ENCODE measurements at regions not wholly inside any gene's neighbourhood (a gene's known extent, or its start where the extent isn't known, plus 50 kb on each side); places are given as distances from the start of the nearest gene placed in this dataset.
"Not testable (repeated sequence)": the region's sequence is repeated elsewhere in the genome, so short reads cannot be mapped to it uniquely, and the experiment has no call there.

DNA sequence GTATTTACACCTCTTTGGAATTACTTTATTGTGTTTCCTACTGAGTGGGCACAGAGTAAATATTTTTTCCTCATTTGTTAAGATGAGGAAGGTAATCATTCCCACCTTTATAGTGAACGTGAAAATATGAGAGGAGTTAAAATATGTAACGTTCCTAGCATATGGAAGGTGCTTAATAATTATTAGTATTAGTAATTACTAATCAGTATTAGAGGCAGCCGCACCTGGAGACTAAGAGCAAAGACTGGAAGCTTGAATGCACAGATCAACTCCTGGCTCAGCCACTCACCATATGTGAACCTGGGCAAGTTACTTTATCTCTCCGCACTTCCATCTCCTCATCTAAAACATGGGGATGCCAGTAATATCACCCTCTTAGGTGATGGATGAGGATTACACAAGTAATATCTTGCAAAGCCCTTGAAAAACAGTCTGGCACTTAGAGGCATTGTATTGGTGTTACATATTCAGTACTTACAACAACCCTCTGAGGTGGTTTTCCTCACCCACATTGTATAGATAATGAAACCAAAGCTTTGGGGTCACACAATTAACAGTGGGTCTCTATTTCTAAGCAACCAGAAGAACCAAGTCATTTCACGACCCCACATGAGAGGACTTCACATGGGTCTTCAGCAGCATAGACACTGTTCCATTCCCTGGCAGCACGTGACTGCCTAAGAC, 100.3 kb upstream of the KCTD1 start:
- peak; percentile 71 for DNase-seq

DNA sequence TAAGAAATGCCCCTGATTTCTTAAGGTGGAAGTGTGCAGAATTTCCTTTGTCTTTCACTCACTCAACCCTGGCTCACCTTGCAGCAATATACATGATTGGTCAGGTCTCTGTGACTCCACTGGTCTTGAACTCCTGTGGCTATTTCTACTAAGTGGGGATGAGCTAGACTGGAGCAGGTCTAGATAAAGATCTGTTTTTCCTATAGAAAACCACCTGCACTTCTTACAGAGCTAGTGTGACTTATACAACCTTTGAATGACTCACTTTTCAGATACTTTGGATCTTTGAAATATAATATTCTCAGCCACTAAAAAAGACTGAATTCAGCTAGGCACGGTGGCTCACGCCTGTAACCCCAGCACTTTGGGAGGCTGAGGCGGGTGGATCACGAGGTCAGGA, 98.5 kb upstream of the KCTD1 start:
- DNase-seq: no peak

DNA sequence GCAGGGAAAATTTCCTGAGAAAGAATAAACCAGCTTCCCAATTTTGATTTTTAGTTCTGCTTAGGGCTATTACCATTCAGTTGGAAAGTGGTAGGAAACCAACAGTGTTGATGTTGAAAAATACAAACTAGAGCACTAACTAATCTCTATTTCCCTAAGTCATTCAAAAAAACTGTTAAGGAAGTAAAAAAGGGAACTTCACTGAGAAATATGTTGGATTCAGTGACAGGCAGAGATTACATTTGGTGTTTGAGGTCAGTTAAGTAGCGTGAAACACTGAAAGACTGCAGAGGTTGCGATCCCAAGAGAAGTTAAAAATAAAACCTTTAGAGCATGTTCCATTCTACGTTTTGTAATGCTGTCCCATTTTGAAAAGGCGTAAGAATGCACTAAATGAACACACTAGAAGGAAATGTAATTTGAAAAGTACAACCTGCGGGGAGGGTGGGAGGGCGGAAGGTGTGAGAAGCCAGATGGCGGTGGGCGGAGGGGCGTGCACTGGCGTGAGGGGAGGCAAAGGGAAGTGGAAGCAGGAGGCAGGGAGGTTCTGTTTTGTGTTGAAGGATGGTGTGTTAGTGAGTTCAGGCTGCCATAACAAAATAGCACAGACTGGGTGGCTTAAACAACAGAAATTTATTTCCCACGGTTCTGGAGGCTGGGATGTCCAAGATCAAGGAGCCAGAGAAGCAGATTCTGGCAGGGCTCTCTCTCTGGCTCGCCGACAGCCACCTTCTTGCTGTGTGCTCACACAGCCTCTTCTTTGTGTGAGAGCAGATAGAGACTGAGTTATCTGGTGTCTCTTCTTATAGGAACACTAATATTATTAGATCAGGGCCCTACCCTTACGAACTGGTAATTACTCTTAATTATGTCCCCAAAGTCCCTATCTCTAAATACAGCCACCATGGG, 94.3 kb upstream of the KCTD1 start:
- DNase-seq: no peak

DNA sequence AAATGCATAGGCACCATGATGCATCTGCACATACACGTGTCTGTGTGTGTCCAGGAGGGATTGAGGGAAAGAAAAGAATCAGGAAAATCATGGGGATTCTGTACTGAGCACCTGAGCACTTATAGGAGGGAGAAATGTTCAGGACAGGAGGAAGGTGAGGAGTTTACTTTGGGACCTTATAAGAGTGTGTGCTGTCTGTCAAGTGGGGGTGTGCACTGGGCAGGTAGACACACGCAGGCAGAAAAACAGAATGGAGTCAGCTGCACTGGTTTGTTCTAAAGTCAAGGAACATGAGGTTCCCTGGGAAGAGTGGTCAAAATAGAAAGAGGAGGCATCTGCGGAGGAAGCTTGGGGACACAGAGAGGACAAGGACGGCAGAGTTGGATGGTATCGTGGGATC, 92.2 kb upstream of the KCTD1 start:
- no peak for DNase-seq

DNA sequence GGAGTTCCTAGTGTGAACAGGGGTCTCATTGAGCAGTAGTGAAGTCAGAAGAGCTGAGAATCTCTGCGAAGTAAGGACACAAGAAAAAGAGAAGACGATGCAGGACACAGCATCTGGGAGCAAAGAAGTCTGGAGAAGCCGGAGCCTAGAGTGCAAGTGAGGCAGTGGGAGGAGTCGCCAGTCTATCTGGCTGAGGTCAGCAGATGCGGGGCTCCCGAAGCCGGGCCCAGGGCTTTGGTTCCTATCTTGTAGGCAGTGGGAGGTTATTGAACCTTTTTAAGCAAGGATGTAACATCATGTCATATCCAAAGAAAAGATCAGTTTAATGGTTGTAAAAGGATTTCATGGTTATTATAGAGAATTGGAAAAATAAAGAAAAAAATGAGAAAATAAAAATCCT, 90.8 kb upstream of the KCTD1 start:
- DNase-seq: no peak

DNA sequence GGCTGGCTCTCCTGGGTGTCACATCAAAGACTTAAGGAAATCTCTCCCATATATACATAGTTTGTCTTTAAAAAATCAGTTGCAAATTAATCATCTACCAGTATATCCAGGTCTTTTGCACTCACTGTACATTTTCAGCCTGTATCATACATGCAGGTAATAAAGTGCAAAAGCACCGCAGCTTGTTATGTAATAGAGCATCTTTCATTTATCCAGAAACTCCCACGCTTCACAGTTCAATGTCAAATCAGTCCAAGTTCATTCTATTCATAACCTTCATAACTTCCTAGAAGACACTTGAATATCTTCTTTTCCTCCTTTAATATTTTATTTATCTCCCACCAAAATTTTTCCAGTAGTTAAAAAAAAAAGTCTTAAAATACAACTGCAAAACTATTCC, 89.6 kb upstream of the KCTD1 start:
- no peak for DNase-seq

DNA sequence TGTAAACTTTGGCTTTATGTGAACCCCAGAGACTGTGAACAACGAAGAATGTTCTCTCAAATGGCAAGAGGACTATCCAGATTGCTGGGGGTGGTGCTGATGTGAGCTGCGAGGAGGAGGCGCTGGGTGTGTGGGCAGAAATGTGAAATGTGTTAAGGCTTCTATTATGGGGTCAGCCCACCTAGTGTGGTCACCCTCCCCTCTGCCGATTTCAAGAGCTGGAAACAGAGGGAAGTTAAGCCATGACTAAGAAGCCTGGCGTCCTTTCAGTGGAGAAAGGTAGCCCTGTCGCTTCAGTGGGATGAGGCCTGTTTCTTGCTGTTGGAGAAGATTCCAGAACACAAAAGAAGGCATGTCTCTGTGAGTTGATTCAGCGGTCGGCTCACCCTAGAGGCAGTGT, 89.0 kb upstream of the KCTD1 start:
- no peak for DNase-seq

DNA sequence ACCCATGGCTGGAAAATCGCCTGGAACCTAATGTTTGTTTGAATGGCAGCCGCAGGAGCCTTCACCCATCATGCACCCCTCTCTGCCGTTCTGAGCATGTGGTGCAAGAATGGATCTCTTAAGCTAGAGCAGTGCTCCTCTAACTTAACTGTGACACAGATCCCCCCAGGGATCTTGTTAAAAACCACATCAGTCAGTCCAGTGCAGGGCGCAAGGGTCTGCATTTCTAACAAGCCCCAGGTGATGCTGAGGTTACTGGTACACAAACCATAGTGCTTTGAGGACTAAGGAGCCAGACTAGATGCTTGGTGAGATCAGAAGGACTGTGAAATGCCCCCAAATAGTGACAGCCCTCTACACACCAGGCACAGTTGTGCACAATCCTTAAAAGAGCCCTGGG, 87.1 kb upstream of the KCTD1 start:
- DNase-seq: no peak

DNA sequence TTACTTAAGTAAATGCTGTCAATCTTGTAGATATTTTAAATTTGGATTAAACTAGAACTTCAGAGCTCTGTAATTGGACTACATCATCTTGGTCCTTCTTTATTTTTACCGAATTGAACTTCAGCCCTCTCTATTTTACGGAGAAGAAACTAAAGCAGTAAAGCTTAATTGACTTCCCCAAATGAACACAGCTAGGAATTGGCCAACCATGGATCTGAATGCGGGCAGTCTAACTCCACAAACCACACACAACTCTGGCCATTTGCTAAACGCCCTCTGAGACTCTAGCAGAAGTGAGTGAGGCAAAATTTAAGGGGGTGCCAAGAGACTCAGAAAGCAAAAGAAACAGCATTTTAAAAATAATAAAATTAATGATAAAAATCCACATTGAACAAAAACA, 86.3 kb upstream of the KCTD1 start:
- no peak for DNase-seq

DNA sequence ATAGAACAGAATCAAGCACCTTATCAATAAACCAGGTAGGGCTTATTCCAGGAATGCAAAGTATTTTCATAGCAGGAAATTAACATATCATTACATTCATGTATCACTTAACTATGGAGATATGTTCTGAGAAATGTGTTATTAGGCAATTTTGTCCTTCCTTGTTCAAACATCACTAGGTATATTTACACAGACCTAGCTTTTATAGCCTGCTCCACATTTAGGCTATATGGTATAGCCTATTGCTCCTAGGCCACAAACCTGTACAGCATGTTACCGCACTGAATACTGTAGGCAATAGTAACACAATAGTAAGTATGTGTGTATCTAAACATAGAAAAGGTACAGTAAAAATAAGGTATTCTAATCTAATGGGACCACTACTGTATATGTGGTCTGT, 82.8 kb upstream of the KCTD1 start:
- no peak for DNase-seq

DNA sequence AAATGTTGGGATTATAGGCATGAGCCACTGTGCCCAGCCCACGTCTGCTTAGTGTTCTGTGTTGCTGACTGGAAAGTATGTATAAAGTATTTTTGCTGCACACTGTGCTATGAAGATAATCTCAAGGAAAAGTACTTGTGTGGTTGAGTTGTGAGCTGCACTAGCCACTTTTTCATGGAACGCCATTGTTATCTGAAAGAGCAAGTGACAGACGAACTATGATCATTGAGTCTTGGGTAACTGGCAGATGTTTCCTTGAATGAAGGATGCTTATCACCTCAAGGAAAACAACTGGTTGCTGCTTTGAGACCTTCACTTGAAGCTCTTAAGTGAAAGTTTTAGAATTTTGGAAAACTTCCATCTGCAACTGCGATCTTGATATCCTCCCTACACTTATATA, 82.2 kb upstream of the KCTD1 start:
- no peak for DNase-seq

DNA sequence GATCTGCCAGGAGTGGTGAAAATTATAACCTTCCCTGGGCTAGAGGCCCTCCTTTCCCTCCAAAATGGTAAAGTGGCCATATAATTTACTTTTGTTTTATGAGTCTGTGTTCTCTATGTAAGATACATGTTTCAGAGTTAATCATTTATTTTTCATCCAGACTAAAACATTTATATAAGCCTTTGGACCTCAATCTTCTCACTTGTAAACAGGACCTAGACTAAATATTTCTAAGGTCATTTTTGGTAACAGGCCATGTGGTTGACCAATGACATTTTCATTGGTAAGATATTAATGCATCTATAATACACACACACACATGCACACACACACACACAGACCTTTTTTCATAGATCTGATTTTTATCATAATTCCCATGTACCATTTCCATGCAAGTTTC, 79.7 kb upstream of the KCTD1 start:
- DNase-seq: no peak

DNA sequence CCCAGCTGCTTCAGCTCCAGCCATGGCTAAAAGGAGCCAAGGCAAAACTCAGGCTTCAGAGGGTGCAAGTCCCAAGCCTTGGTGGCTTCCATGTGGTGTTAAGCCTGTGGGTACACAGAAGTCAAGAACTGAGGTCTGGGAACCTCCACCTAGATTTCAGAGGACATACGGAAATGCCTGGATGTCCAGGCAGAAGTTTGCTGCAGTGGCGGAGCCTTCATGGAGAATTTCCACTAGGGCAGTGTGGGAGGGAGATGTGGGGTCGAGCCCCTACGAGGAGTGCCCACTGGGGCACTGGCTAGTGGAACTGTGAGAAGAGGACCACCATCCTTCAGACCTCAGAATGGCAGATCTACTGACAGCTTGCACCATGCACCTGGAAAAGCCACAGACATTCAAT, 76.1 kb upstream of the KCTD1 start:
- no peak for DNase-seq

DNA sequence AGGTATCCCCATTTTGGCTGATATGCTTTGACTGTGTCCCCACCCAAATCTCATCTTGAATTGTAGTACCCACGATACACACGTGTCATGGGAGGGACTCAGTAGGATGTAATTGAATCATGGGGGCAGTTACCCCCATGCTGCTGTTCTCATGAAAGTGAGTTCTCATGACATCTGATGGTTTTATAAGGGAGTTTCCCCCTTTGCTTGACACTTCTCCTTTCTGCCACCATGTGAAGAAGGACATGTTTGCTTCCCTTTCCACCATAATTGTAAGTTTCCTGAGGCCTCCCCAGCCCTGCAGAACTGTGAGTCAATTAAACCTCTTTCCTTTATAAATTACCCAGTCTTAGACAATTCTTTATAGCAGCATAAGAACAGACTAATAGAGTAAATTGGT, 75.0 kb upstream of the KCTD1 start:
- not testable (repeated sequence) for DNase-seq

DNA sequence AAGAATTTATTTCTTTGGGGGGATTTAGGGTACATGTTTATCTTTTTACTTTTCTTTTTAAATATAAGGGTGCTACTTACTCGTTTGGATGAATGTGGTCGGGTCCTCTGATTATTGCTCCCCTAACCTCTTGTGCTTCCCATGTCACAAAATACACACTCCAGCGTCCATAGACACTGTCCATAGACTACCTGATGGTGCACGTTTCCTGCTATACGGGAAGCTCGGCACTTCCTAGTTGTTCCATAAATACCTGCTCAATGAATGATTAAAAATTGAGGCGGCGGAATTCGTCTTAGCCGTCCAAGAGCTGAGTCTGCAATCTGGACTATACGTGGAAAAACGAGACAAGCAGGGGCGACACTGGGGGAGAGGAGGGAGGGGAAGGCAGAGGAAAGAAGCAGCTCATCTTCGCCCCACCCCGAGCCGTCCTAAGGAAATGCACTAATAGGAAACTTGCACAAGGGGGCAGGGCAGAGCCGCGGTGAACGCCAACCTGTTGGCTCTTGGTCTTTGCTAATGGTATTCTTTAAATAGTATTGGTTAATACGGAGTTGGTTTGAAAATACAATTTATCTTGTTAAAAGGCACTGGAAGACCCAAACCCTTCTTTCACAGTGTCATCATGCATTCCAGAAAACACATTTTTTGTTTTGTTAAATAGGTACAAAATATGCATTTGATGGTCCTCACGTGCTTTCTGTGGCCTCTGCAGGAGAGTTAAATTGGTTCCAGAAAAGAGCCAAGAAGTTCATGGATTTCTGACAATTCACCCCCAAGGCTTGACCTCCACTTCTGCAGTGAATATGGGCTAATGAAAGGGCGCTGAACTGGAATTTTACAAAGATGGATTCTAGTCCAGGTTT, 73.0 kb upstream of the KCTD1 start:
- peak; percentile 28 for DNase-seq

DNA sequence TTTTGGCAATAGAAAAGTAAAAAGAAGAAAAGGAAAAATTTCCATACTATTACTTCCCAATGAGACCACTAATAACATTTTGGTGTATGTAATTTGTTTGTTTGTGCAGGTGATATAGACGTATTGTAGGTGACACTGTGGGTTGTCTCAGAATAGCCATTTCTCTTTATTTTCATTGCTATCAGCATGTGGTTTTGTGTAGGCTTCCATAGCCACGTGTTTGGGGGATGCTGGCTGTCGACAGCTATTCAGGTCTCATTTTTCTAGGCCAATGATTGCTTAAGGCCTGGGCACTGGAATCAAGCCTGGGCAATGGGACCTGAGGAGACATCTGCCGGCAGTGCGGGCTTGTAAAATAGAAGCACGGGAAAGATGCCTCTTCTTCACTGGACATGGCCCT, 71.0 kb upstream of the KCTD1 start:
- DNase-seq: no peak

DNA sequence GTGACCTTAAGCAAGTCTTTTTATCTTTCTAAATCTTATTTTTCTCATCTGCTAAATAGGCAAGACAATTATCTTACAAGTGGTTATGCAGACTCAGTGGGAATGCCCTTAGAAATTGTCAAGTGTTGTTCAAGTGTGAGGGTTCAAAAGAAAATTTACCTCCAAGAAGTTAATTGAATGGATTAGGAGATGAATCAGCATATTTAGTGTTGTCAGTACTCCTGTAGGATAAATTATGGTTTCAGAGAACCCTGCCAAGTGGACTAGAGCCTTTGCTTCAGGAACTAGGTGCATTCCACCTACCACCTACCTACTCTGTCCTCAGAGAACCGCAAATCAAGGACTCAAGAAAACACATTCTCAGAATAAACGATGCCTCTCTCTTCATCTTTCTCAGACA, 69.8 kb upstream of the KCTD1 start:
- DNase-seq: no peak

DNA sequence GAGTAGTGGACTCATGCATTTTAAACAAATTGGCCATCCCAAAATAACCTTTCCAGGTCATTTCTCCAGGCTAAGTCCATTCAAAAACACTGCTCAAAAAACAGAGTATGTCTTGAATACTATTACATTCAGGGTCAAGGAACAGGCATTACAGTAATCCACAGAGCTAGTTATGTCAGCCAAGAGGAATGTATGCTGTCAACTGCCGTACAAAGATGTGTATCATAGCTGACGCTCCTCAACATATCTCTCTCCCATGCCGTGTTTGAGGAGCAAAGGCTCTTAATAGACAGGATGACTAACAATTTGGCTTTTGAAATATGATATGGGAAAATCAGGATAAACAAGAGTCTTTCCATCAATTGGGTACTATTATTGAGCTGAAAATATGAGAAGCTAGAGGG, 68.8 kb upstream of the KCTD1 start:
- DNase-seq: no peak

DNA sequence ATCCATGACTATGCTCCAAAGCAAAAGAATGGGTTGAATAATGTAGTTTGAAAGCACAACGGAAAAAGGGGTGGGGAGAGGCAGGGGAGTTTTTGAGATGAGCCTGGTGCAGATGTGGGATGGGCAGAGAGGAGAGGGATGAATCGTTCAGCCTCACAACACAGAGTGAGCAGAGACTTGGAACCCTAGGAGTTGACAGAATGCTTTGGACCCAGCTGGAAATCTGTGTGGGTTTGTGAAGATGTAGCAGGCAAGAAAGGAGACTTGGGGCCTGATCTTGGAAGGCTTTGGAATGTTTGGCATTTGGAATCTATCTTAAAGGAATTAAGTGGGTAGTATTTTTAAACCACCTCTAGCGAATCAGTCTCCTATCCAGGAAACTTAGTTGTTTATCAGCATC, 66.0 kb upstream of the KCTD1 start:
- no peak for DNase-seq

All from NCI-H82 (cell line).